GM21423 (cell line): ENCODE measurements at regions not wholly inside any gene's neighbourhood (a gene's known extent, or its start where the extent isn't known, plus 50 kb on each side); places are given as distances from the start of the nearest gene placed in this dataset.

ENCODE experiments used
- ATAC-seq: cut with Tn5 transposase; IDR thresholded peaks from one replicate; pipeline ENCODE4 v1.9.1; 2021; ENCODE audit warnings: mild to moderate bottlenecking, moderate library complexity; ENCODE audit not compliant: unreplicated experiment

DNA sequence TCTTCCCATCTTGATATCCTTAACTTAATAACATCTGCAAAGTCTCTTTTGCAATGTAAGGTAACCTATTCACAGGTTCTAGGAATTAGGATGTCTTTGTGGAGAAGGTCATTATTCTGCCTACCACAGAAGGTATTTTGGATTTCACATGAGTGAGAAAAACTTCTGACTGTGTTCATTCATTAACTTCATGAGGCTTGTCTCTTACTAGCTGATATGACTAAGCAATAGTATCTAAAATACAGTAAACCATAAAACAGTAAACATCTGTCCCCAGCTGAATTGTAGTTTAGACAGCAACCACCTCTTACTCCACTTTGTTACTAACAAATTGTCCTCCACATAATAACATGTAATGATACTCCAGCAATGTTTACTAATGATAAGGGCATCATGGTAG lies 198.1 kb downstream of the SEC23A start:
- no peak for ATAC-seq

DNA sequence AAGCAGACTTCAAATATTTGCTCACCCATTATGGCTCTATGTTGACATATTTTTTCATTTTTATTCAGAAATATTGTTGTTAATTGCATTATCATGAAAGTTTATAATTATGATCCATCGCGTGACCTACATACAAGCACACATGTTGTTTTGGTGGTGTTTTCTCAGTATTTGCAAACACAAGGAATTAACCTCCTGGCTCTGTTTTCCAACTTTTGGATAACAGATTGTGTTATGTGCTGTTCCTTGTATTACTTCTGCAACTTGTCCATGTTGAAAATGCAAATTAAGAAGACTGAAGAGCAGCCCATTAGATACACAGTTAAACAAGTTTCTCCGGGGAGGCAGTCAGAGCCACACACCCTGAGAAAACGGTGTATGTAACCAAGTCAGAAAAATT lies 201.2 kb downstream of the SEC23A start:
- ATAC-seq, result no peak

DNA sequence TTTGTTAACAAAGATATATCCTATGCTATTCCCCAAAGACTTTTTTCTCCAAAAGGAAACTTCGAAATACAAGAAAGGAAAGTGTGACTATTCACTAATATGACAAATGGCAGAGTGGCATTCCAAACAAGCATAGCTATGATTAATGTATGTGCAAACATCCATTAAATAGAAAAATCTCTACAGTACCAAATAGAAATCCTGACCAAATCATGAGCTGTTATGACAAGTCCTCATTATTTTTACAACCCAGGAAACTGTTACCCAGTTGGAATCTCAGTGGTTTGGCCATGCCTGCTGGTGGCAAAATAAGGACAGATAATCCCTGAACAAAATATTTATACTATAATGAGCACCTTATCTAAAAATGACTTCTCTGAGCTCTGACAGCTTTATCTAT lies 202.1 kb downstream of the SEC23A start:
- no peak for ATAC-seq

DNA sequence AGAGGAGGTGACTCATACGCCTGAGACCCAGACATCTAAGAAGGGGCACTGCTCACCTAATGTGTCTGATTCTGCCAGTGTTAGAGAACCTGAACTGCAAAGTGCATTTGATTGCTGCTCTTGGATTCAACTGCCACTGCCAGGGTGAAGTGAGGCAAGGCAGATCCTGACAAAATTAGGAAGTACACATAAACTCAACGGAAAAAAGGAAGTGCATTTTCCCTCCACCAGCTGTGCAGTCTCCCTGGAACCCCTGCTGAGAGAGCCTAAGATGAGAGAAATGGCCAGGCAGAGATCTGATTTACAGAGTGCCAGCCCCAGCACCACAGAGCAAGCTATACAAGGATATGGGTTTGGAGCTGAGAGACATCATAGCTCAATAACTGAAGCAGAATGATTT lies 215.3 kb downstream of the SEC23A start:
- no peak for ATAC-seq

DNA sequence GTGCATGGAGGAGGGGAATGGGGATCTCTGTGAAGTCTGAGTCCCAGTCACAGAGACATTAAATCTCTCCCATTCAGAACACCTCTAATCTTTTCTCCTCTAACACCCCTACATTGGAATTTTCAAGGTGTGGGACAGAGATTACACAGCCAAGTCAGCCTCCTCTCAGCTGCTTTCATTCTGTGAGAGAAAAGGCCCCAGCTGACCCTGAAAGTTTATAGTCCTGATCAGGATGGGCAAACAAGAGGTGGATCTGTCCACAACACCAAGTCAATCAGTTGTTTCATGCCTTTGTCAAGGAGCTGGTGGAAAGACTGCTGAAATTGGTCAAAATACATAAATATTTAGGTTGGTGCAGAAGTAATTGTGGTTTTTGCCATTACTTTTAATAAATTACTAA lies 218.9 kb downstream of the SEC23A start:
- ATAC-seq, result no peak

DNA sequence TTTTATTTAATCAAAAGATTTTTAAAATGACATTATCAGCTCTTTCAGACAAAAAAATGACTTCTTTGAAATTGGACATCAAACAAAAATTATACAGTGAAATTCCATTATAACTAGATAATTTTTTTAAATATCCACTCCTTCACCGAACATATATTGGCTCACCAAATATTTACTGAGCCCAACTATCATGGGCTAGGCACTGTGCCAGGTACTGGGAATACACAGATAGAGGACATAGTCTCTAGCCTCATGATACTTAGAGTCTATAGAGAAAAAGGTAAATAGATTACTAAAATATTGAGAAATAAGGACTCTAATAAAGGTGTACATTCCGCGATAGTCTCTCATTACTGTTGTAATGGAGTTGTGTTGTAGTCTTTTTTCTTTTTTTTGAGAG lies 219.9 kb downstream of the SEC23A start:
- ATAC-seq, result no peak

DNA sequence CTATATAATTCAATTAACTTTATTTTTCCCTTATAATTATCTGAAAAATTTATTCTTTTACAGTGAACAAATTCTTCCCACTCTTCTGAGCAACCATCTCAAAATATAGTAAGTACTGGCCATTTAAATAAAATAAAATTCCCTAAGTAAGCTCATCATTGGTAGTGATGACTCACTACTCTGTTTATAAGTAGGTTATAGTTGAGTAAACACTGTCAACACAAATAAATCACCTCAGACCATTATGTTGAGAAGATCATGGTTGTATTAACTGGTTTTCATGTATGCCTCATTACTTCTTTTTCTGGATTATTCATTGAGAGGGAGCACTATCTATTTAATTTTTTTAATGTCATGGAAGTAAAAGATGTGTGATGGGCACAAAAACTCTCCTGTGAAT lies 220.5 kb downstream of the SEC23A start:
- ATAC-seq, result no peak

DNA sequence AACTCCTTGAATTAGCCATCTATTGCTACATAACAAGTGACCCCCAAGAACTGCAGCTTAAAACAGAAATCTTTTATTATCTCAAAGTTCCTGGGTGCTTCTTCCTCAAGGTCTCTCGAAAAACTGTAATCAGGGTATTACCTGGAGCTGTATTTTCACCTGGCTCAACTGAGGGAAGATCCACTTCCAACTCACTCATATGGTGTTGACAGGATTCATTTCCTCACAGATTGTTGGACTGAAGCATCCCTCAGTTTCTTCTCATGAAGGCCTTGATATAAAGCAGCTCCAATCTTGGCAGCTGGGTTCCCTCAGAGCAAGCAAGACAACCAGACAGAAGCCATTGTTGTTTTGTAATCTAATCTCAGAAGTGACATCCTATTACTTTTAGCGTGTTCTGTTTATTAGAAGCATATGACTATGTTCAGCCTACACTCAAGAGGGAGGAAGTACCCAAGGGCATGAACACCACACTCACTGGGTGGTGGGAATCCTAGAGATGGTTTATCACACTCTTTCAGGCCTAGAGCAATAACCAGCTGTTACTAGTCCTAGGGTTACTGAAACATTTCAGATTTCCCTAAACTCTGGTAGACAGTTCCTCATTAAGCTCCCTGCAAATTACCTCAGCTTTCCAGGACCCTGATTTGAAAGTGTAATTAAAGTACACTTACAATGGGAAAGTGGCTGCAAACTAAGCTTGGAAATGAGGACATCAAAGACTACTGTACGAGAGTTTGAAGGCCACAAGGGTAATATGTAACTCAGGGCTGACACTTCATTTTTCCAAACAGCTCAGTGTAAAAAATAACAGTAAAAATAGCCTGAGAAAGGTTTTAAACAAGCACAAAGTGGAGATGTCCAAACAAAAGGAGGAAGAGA lies 222.2 kb downstream of the SEC23A start:
- no peak for ATAC-seq

DNA sequence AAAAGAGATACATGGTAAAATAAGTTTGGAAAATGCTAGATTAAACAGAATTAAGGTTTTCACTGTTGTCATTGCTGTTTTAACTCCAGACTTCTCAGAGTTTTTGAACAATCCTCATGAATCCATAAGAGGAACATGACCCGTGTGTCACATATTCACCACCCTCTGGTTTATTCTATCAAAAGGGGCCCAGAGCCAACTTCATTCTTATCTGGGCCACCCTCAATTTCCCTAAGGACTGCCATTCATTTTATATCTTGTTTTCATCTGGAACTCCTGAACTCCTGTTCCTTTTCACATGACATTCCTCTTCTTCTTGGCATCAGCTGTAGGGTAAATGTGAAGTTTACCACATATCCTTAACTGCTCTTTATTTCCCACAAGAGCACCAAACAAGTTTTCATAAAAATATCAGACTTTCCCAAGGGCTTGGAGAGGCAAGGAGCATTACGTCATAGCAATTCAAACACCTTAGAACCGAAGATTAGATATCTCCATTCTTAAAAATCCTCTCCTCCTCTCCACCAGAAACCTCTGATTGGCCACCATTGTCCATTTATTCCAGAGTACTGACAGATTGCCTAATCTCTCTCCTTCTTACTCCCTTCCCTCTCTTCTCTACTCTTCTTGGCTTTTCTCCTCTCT lies 225.2 kb downstream of the SEC23A start:
- ATAC-seq, result no peak

DNA sequence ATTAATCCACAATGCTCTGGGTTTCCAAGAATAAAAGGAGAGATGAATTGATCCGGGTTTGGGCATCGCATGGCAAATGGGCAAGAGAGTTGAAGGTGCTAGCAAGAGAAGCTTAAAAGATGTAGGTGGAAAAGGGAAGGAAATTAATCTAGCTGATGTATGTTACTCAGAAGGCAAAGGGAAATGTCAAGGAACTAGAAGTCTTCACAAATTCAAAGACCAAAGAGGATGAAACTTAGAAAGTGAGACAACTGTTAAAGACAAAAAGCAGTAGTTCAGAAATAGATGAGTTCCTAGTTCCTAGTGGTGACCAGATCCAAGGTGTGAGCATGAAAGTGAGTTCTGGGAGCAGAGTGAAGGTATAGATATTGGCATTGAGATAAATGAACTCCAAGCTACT lies 228.3 kb downstream of the SEC23A start:
- no peak for ATAC-seq

DNA sequence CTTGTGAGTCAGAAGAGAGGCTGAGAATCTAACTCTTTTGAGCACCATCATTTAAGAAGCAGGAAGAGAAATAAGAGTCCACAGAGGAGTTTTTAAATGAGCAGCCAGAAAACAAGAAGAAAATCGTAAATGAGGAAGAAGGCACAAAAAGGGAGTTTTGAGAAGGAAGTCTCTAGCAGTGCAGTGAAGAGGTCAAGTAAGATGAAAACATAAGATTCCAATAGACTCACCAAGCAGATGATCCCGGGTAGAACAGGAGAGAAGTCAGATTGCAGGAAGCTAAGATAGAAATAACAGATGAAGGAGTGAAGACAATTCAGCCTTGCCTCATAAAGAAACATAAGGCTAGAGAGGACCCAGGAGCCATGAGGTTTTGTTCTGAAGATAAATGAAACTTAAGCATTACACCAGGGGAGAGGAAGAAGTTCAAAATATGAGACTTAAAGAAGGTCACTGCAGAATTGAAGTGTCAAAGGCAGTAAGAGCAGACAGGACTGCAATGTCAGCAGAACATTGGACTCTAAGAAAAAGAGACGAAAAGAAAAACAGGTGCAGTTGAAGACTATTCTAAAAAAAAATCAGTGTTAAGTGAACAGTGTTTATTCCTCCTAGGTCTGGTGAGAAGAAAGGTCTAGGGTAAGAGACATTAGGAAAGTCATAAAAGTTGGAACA lies 229.0 kb downstream of the SEC23A start:
- no peak for ATAC-seq

DNA sequence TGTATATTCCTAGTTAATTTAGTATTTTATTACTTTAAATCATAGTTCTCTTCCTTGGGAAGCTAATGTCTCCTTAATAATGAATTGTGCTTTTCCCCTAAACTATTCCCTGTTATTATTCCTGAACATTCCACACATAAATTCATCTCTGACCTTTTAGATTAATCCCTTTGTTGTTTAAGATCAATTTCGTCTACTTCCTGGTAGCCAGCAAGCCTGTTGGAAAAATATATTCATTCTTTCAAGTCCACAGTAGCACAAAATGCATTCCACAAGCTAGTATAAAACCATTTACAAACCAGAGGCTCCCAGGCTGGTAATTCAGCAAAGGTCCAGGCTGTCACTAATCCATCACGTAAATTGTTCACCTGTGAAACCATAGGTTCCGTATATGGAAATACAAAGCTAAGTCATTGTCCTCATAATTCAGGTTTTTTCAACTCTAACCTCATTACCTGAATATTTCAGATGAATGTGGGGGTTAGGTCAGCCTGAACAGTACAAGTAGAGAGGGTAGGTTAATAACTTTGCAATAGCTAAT lies 232.7 kb downstream of the SEC23A start:
- no peak for ATAC-seq

DNA sequence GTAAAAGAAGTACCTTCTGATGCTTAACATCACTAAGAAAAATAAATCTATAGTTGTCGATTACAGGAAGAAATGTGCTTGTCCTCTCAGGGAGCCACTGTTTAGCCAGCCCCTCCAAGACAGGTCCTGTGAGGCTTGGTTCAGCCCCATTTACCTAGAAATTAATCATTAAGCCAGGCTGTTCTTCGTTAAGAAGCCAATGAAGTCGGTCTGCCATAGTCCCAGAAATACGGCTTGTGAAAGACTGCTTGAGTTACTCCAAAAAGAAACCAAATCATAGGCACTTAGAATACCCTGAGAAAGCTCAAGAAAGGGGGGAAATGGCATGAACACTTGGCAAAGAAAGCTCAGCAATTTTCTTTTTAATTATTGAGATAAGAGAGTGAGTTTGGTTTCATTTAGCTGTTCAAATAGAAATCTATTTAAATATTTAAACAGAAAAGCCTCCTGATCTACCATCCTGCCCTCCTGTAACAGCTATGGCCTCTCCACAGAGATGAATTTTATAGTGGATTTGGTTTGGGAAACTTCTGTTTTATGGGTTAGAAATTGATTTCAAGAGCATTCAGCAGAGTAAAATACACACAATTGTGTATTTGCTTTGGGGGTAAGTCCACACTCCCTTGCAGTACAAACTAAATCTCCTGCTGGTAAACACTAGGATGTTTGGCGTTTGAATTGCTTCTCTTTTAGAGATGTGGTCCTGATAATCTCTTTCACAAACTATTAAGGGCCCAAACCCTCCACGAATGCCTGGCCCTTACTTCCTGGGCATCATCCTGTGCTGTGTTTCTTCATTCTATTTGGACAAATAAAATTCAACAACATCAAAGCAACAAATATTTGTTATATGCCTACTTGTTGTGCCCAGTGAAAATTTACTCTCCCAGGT lies 234.4 kb downstream of the SEC23A start:
- no peak for ATAC-seq

DNA sequence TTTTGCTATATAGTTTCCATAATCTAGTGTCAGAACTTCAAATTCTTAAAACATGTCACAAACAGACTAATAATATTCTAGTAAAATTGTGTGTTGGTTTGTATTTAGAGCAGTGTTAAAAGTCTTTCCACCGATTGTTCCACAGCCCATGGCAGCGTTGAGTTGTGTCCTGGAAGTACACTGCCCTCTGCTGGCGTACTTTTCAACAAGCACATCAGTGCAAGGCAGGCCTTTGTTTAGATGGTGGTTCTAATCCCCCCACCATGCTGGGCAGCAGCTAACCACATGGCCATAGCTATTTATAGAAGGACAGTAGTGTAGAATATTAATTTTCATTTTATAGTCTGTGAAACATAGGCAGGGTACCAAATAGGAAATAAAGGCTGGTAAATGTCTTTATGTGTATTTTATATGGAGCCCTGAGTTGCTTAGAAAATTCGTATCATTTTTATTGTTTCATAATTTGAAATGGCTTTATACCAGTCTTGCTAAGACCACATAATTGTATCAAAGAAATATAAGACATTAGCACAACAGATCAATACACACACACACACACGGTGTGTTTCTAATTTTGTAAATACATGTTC lies 235.4 kb downstream of the SEC23A start:
- ATAC-seq, result peak; percentile 87

DNA sequence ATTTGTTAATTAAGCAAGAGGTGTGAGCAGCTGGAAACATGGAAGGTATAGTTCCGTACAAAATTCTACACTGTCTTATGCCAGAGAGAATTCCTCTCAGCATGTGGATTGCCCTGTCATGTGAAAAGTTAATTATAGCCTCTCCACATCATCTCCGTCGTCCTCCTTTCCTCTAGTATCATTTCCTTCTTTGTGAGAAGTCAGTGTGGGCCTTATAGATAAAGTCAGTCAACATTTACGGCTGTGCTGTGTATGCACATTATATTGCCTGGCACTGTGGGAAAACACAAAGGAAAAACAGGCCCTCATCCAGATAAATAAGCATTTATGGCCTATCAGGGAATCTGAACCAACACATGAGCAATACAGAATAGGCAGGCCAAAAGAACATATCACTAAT lies 236.6 kb downstream of the SEC23A start:
- ATAC-seq, result no peak

DNA sequence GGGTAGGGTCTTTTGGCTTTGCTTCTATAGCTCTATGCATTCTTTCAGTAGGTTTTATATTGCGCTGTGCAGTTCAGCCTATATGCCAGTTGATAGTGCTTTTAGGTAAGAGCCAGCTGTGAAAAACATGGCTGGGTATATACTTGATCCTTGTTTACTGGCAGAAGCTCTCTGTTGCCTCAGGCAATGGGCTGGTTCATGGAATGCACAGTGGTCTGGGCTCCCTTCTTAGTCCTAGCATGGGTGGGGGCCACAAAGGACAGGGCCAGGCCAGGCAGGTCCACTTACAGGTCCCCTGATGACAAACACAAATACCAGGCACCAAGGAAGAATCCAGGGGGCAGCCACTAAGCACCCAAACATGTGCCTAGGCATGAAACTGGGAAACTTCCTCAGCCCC lies 240.7 kb downstream of the SEC23A start:
- ATAC-seq, result no peak

DNA sequence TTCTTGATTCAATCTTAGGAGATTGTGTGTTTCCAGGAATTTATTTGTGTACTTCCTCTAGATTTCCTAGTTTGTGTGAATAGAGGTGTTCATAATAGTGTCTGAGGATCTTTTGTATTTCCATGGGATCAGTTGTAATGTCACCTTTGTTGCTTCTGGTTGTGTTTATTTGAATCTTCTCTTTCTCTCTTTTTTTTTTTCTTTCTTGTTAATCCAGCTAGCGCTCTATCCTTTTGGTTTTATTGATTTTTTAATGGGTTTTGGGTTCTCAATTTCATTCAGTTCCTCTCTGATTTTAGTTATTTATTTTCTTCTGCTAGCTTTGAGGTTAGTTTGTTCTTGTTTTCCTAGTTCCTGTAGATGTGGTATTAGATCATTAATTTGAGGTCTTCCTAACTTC lies 242.5 kb downstream of the SEC23A start:
- no peak for ATAC-seq

DNA sequence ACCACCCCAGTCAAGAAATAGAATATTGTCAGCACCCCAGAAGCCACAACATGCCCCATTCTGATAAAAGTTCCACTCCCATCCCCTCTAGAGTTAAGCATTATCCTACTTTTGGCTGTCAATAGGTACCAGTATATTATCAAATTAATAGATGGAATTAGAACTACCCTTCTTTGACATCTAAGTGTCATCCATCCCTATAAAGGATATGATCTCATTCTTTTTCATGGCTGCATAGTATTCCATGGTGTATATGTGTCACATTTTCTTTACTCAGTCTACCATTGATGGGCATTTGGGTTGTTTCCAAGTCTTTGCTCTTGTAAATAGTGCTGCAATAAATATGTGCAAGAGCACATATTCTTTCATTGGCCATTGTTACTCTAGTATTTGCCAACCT lies 246.2 kb downstream of the SEC23A start:
- ATAC-seq, result no peak

DNA sequence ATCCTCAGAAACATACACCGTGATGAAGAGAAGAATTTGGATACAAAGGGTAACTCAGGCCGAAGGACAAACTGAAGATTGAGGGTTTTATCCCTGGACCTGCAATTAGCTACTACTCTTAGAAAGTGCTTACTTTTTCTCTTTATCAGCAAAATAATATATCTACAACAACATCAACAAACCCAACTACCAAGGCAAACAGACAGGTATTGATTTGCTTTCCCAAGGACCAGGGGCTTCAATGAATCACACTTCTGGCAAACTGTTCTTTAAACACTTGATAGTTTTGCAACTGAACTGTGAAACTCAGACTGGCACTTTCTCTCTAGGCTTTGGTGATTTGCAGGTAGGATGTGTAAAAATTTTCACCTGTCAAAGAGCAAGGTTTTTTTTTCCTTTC lies 247.5 kb downstream of the SEC23A start:
- ATAC-seq, result no peak

DNA sequence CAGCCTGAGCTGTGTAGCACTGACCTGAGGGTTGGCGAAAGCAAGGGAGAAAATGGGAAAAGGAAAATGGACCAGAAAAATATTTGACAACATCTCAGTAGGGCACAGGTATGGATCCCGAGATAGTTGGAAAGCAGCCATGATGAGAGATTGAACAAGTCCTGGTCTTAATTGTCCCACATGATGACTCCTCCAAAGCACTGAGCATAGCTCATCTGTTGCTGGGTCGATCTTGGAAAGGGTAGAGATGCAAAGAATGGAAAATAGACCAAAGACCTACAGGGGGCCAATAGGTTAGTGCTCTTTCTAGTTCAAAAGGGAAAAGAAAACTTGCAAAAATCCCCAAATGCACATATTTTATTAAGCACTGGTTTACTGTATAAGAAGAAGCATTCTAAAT lies 251.9 kb downstream of the SEC23A start:
- ATAC-seq, result no peak
